ENCODE measurements at regions not wholly inside any gene's neighbourhood (a gene's known extent, or its start where the extent isn't known, plus 50 kb on each side); places are given as distances from the start of the nearest gene placed in this dataset.
"Not testable (repeated sequence)": the region's sequence is repeated elsewhere in the genome, so short reads cannot be mapped to it uniquely, and the experiment has no call there.

GRCh38 chr12:14219156-14219555 lies 146.3 kb upstream of the ATF7IP start:
- H3K27me3 Mint-ChIP-seq (ENCODE audit: insufficient read depth) = peaks cover 3% of the 10 kb centered on the region; the same call in 1 of the 2 replicates

DNA sequence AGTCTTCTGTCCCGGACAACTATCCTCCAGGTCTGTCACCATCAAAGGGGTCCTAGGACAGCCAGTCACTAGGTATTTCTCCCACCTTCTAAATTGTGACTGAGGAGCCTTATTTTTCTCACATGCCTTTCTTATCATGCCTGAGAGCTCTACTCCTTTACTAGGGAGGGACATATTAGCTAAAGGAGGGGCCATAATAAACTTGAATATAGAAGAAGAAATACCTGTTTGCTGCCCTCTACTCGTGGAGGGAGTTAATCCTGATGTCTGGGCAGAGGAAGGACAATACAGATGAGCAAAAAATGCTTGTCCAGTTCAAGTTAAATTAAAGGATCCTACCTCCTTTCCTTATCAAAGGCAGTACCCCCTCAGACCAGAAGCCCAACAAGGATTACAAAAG lies 145.8 kb upstream of the ATF7IP start:
- not testable (repeated sequence) for H3K4me3 Mint-ChIP-seq; DNase-seq; H3K27ac Mint-ChIP-seq; H3K27me3 Mint-ChIP-seq (ENCODE audit: insufficient read depth)
- Mint-ChIP-seq H3K36me3 (ENCODE audit: low read depth) (peaks cover 11% of the 10 kb centered on the region; the same call in 1 of the 2 replicates), H3K9me3 (peaks cover 12% of the 10 kb centered on the region), H3K4me1 (ENCODE audit: low read depth) (peaks cover 21% of the 10 kb centered on the region)

More at GRCh38 chr12:14219156-14219555, 146.3 kb upstream of the ATF7IP start:
- TF ChIP-seq, protein P1, sequence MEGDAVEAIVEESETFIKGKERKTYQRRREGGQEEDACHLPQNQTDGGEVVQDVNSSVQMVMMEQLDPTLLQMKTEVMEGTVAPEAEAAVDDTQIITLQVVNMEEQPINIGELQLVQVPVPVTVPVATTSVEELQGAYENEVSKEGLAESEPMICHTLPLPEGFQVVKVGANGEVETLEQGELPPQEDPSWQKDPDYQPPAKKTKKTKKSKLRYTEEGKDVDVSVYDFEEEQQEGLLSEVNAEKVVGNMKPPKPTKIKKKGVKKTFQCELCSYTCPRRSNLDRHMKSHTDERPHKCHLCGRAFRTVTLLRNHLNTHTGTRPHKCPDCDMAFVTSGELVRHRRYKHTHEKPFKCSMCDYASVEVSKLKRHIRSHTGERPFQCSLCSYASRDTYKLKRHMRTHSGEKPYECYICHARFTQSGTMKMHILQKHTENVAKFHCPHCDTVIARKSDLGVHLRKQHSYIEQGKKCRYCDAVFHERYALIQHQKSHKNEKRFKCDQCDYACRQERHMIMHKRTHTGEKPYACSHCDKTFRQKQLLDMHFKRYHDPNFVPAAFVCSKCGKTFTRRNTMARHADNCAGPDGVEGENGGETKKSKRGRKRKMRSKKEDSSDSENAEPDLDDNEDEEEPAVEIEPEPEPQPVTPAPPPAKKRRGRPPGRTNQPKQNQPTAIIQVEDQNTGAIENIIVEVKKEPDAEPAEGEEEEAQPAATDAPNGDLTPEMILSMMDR (IDR thresholded peaks at IDR 0.05) = no peak
- Mint-ChIP-seq H3K9me3 (peaks cover 12% of the 10 kb centered on the region), H3K36me3 (ENCODE audit: low read depth) (peaks cover 11% of the 10 kb centered on the region; the same call in 1 of the 2 replicates), H3K27ac (no peak overlapping the region), H3K4me1 (ENCODE audit: low read depth) (peaks cover 26% of the 10 kb centered on the region), H3K4me3 (no peak overlapping the region)
- DNase-seq = no peak

DNA sequence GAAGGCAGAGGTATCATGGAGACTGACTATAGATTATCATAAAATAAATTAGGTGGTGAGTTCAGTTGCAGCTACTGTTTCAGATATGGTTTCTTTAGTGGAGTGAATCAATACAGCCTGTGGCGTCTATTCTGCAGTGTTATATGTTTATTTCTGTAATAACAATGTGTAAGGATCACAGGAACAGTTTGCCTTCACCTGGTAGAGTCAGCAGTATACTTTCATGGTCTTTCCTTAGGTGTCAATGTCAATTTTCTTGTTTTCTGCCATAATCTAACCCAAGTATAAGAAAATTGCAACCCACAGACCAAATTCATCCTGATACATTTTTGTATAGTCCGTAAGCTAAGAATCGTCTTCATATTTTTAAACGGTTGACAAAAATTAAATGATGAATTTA lies 140.4 kb upstream of the ATF7IP start:
- H3K9me3 Mint-ChIP-seq = peaks cover 15% of the 10 kb centered on the region
- no peak for DNase-seq
- H3K27me3 Mint-ChIP-seq (ENCODE audit: insufficient read depth) = peaks cover 6% of the 10 kb centered on the region
- TF ChIP-seq, protein P1 (IDR thresholded peaks at IDR 0.05) = no peak
- no peak overlapping the region for H3K27ac Mint-ChIP-seq
- no peak overlapping the region for H3K4me3 Mint-ChIP-seq
- no peaks in the 10 kb centered on the region for H3K4me1 Mint-ChIP-seq (ENCODE audit: low read depth)
- peaks cover 11% of the 10 kb centered on the region; the same call in 1 of the 2 replicates for H3K36me3 Mint-ChIP-seq (ENCODE audit: low read depth)

- not testable (repeated sequence) for H3K36me3 Mint-ChIP-seq (ENCODE audit: low read depth)
Measured at GRCh38 chr12:14235176-14235575, 130.3 kb upstream of the ATF7IP start.

GRCh38 chr12:14236641-14237040 lies 128.8 kb upstream of the ATF7IP start:
- DNase-seq; H3K36me3 Mint-ChIP-seq (ENCODE audit: low read depth); H3K27me3 Mint-ChIP-seq (ENCODE audit: insufficient read depth); H3K4me3 Mint-ChIP-seq; H3K9me3 Mint-ChIP-seq; H3K27ac Mint-ChIP-seq: not testable (repeated sequence)
- peaks cover 16% of the 10 kb centered on the region for H3K4me1 Mint-ChIP-seq (ENCODE audit: low read depth)

More at GRCh38 chr12:14235176-14235575, 130.3 kb upstream of the ATF7IP start:
- not testable (repeated sequence) for DNase-seq; H3K27me3 Mint-ChIP-seq (ENCODE audit: insufficient read depth); H3K4me3 Mint-ChIP-seq; H3K27ac Mint-ChIP-seq
- H3K9me3 Mint-ChIP-seq = peaks cover 16% of the 10 kb centered on the region
- peaks cover 13% of the 10 kb centered on the region for H3K4me1 Mint-ChIP-seq (ENCODE audit: low read depth)

GRCh38 chr12:14238221-14238792 lies 127.2 kb upstream of the ATF7IP start:
- Mint-ChIP-seq H3K27ac (no peak overlapping the region), H3K4me1 (ENCODE audit: low read depth) (peaks cover 16% of the 10 kb centered on the region), H3K36me3 (ENCODE audit: low read depth) (no peaks in the 10 kb centered on the region), H3K4me3 (no peak overlapping the region), H3K27me3 (ENCODE audit: insufficient read depth) (no peaks in the 10 kb centered on the region; the same call in 1 of the 2 replicates), H3K9me3 (no peaks in the 10 kb centered on the region)
- TF ChIP-seq, protein P1 (IDR thresholded peaks at IDR 0.05) = peak; percentile 87
- DNase-seq = peak; percentile 28

DNA sequence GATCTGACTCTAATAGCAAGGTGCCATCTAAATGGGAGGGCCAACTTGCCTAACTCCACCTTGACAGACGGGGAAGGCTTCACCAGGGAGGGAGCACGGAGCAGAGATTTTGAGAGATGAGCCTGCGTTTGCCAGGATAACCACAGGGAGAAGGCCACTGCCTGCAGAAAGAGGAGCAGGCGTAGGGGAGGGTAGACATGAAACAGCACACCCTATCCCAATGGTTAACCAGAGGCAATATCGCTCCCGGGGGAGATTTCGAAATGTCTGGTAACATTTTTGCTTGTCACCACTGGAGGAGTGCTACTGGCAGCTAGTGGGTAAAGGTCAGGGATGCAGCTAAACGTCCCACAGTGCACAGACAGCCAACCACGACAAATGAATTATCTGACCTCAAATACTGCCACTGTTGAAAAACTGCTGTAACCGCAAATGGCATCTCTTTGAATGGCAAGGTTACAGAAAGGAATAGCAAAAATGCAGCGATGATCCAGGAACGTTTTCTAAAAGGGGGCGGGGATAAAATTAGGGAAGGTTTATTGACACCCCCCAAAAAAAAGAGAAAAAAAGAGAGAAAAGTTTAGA lies 126.0 kb upstream of the ATF7IP start:
- no peak for DNase-seq
- TF ChIP-seq, protein P1 (IDR thresholded peaks at IDR 0.05) = peak; percentile 23
- Mint-ChIP-seq H3K27ac (no peak overlapping the region; the same call in 1 of the 2 replicates), H3K4me1 (ENCODE audit: low read depth) (peaks cover 16% of the 10 kb centered on the region), H3K9me3 (peaks cover 6% of the 10 kb centered on the region), H3K36me3 (ENCODE audit: low read depth) (peaks cover 6% of the 10 kb centered on the region), H3K4me3 (no peak overlapping the region), H3K27me3 (ENCODE audit: insufficient read depth) (no peaks in the 10 kb centered on the region; the same call in 1 of the 2 replicates)

Measured in HFFc6 (cell line).